HPDE6-E6E7 (cell line): ENCODE measurements at regions not wholly inside any gene's neighbourhood (a gene's known extent, or its start where the extent isn't known, plus 50 kb on each side); places are given as distances from the start of the nearest gene placed in this dataset.

Experiments
- DNase-seq: peaks from one replicate; pipeline ENCODE4 v3.0.0; 2011; ENCODE audit warnings: missing footprints; ENCODE audit errors: extremely low spot score

GRCh38 chr7:42449431-42449830 is 212.4 kb upstream of the GLI3 start:
- no peak for DNase-seq

GRCh38 chr7:42448901-42449300 is 211.9 kb upstream of the GLI3 start:
- DNase-seq, result no peak

DNA sequence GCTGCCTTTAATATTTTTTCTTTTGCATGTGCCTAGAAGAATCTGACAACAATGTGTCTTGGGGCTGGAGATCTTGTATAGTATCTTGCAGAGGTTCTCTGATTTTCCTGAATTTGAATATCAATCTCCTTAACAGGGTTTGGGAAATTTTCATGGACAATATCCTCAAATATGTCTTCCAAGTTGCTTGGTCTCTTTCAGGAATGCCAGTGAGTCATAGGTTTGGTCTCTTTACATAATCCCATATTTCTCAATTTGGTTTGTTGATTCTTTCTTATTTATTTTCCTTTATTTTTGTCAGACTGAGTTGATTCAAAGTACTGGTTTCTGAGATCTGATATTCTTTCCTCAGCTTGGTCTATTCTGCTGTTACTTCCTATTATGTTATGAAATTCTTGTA is 208.7 kb upstream of the GLI3 start:
- DNase-seq, result no peak

GRCh38 chr7:42440951-42441350 is 203.9 kb upstream of the GLI3 start:
- no peak for DNase-seq

DNA sequence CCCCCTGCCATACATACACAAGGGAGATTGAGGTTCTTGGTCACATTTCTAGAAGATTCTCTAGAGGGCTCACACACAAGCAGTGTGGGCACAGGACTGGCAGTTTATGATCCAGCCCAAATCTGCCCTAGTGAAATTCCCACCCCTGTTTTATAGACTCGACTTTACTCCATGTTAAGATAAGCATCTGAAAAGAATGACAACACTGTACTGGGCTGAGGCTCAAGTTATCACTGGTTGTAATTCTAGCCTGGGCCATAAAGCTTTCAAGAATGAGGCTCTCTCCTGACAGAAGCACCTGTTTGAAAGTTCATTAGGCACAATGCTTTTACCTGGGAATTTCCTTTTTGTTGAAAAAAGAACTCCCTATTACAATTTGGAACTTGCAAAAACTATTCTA is 195.6 kb upstream of the GLI3 start:
- DNase-seq, result no peak

GRCh38 chr7:42431873-42432272 is 194.9 kb upstream of the GLI3 start:
- DNase-seq, result no peak

DNA sequence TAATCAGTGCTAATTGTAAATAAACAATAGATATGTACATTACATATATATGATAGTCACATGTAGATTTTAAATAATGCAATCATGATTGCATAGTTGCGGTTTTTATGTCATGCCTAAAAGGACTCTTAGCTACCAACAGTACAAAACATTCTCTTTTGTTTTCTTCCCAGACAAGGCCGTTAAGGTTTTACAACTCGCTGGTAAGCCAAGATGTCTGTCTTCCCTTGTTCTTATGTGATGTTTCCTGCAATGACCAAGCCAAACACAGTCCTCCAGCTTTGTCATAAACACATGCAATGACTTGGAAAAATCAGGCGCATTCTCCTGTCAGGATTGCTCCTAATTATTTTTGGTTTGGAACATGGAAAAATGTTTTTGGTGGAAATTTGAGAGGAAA is 192.3 kb upstream of the GLI3 start:
- no peak for DNase-seq

DNA sequence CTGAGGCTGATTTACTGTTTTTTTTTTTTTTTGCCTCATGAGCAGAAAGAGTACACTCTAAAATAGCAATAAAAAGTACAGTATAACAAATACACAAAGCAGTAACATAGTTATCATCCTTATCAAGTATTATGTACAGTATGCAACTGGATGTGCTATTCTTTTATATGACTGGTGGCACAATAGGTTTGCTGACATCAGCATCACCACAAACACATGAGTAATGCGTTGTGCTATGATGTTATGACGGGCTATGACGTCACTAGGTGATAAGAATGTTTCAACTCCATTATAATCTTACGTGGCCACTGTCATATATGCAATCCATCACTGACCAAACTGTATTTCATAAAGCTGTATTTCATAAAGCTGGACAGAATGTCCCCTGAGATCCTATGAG is 189.2 kb upstream of the GLI3 start:
- DNase-seq, result no peak

- DNase-seq, result no peak
Measured at GRCh38 chr7:42414941-42415505, 178.0 kb upstream of the GLI3 start.

- no peak for DNase-seq
Measured at GRCh38 chr7:42414028-42414427, 177.0 kb upstream of the GLI3 start.

DNA sequence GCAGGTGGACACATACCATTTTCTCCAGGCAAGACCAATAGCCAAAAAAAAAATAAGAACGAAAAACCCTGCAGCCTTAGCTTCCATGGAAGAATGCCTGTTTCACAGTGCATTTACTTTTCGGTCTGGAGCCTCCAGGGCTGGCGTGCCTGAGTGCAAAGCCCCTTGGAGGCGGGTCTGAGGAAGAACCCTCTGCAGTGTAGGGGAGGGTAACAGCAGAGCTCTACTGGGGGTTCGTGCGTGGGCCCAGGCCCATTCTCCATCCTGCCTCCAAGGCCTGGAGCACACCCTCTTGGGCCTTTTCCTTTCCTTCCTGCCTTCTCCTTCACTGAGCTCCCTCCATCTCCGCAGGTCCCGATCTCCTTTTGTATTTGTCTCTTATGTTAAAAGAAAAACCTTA is 172.3 kb upstream of the GLI3 start:
- DNase-seq, result no peak

GRCh38 chr7:42407833-42408232 is 170.8 kb upstream of the GLI3 start:
- DNase-seq, result no peak

- DNase-seq, result no peak
Measured at GRCh38 chr7:42407021-42407710, 170.2 kb upstream of the GLI3 start.

GRCh38 chr7:42406358-42406757 is 169.3 kb upstream of the GLI3 start:
- no peak for DNase-seq

GRCh38 chr7:42405782-42406181 is 168.8 kb upstream of the GLI3 start:
- no peak for DNase-seq

- no peak for DNase-seq
Measured at GRCh38 chr7:42403831-42404230, 166.8 kb upstream of the GLI3 start.

DNA sequence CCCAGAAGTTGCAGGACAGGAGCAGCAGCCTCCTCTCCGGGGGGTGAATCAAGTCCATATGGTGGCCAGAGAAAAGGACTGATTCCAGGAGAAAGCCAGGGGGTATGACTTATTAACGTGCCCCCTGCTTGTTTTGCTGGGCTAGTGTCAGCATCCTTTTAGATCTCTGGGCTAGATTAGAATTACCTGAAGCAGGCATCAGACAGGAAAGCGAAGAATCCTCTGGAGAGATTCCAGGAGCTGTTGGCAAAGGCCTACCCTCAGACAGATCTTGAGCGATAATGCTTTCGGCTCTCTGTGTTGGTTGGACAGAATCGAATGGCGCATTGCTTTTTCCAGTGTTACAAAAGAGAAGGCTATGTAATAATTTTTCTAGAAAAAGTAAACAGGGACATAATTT is 164.0 kb upstream of the GLI3 start:
- DNase-seq, result no peak

DNA sequence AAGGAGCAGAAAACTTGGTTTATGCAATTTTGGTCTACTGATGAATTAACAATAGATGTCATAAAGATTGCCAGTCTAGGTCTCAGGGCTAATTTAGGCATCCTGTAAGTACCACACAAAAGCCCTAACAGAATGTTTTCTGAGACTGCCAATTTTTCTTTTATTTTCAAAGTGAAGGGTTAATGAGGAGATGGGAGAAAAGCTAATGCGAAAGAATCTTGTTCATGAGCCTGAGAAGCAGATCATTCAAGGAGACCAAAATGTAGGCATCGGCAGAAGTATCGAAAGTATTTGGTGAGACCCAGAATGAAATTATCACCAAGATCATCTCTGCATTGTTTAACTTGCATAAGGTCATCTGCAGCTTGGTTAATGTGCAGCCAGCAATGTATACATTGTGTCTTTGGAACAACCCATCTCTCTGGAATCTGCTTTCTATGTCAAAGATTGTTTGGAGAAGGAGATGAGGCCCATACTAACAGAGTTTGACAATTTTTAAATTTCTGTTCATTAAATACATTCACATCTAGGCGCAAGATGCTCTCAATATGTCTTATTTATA is 163.3 kb upstream of the GLI3 start:
- no peak for DNase-seq

GRCh38 chr7:42395607-42396006 is 158.6 kb upstream of the GLI3 start:
- no peak for DNase-seq

DNA sequence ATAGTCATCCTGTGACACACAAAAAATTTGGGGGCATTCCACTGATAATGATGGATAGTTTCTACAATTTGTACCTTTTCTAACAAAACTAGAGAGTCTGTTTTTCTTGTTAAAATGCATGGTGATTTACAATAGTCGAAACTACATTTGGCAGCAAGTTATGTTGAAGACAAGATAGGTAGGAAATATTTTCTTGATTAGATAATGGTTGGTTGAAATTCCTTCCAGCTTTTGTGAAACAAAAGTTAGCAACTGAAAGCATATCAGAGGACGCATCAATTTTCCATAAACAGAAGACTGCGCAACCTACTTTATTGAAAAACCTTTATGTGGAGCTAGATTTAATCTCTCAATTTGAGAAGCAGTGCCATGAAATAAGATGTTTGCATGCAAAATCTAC is 155.8 kb upstream of the GLI3 start:
- no peak for DNase-seq

DNA sequence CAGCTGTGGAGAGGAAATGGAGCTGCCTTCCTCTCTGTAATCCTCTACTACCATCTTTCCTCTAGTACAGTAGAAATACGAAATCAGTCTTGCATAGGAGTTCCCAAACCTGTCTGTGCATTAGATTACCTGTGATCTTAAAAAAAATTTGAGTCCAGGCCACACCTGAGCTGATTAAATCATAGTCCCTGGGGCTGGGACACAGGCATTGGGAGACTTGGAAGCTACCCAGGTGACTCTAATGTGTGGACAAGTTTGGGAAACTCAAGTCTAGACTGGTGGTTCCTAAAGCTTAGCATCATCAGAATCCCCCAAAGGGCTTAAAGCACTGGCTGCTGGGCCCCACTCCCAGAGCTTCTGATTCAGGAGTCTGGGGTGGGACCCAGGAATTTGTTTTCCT is 152.7 kb upstream of the GLI3 start:
- no peak for DNase-seq

GRCh38 chr7:42385912-42386311 is 148.9 kb upstream of the GLI3 start:
- DNase-seq, result no peak

DNA sequence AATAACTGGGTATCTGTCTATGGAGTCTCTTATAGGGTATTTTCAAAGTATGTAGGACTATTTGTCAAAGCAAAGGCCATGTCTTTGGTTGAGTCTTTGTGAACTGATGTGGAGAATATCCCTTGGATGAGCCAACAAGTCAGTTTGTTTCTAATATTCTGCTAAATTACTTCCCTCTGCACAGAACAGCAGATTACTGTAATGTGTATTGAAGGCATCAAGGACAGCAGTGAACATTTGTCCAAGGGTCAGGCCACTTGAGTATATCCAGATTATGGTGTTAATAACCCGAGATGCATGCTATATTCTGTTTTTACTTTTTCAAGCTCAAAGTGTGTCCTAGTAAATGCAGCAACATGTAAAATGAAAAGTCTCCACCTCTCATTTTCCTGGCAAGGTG is 144.2 kb upstream of the GLI3 start:
- no peak for DNase-seq

DNA sequence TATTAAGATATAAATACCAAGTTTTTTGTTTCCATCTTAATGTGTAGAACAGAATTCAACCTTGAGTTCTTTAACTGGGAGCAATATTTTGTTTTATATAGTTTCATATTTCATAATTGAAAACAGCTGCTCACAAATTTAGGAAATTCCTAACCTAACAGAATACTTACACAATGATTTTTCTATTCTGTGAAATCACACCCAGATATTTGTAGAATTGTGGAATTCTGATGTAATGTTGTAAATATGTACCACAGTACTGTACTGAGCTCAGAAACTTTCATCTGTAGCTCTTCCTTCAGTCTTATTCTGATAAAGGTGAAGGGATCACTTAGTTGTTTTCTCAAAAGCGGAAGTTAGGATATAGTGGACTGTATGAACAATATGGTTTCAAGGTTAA is 143.4 kb upstream of the GLI3 start:
- no peak for DNase-seq
